GM21619 (cell line): ENCODE measurements at regions not wholly inside any gene's neighbourhood (a gene's known extent, or its start where the extent isn't known, plus 50 kb on each side); places are given as distances from the start of the nearest gene placed in this dataset.

Experiments
- ATAC-seq: cut with Tn5 transposase; IDR thresholded peaks from one replicate; pipeline ENCODE4 v1.9.1; 2021; ENCODE audit not compliant: unreplicated experiment

GRCh38 chr18:44518666-44519065 is 162.0 kb upstream of the SETBP1 start:
- no peak for ATAC-seq

- ATAC-seq = no peak
These were observed 159.6 kb upstream of the SETBP1 start for GRCh38 chr18:44520981-44521667.

- ATAC-seq = no peak
These were observed 159.0 kb upstream of the SETBP1 start for GRCh38 chr18:44521668-44522022.

- no peak for ATAC-seq
These were observed 153.8 kb upstream of the SETBP1 start for GRCh38 chr18:44526705-44527415.

GRCh38 chr18:44533071-44533470 is 147.6 kb upstream of the SETBP1 start:
- no peak for ATAC-seq

- ATAC-seq = no peak
These were observed 144.6 kb upstream of the SETBP1 start for GRCh38 chr18:44536046-44536445.

GRCh38 chr18:44536619-44537018 is 144.1 kb upstream of the SETBP1 start:
- ATAC-seq = no peak

GRCh38 chr18:44537526-44537925 is 143.2 kb upstream of the SETBP1 start:
- ATAC-seq = no peak

GRCh38 chr18:44539926-44540325 is 140.8 kb upstream of the SETBP1 start:
- ATAC-seq = no peak

GRCh38 chr18:44541159-44541558 is 139.5 kb upstream of the SETBP1 start:
- ATAC-seq = no peak

GRCh38 chr18:44541781-44542180 is 138.9 kb upstream of the SETBP1 start:
- ATAC-seq = no peak

- no peak for ATAC-seq
These were observed 137.3 kb upstream of the SETBP1 start for GRCh38 chr18:44543387-44543786.

GRCh38 chr18:44545359-44545985 is 135.2 kb upstream of the SETBP1 start:
- ATAC-seq = no peak

- ATAC-seq = no peak
These were observed 133.7 kb upstream of the SETBP1 start for GRCh38 chr18:44546954-44547353.

- no peak for ATAC-seq
These were observed 132.1 kb upstream of the SETBP1 start for GRCh38 chr18:44548291-44549221.

- no peak for ATAC-seq
These were observed 128.0 kb upstream of the SETBP1 start for GRCh38 chr18:44552706-44553105.

- ATAC-seq = no peak
These were observed 124.4 kb upstream of the SETBP1 start for GRCh38 chr18:44556296-44556695.

GRCh38 chr18:44557616-44558151 is 123.0 kb upstream of the SETBP1 start:
- ATAC-seq = no peak

- no peak for ATAC-seq
These were observed 121.9 kb upstream of the SETBP1 start for GRCh38 chr18:44558767-44559166.

- no peak for ATAC-seq
These were observed 117.7 kb upstream of the SETBP1 start for GRCh38 chr18:44562986-44563385.

GRCh38 chr18:44564922-44565321 is 115.8 kb upstream of the SETBP1 start:
- no peak for ATAC-seq
